ENCODE measurements at regions not wholly inside any gene's neighbourhood (a gene's known extent, or its start where the extent isn't known, plus 50 kb on each side); places are given as distances from the start of the nearest gene placed in this dataset.

DNA sequence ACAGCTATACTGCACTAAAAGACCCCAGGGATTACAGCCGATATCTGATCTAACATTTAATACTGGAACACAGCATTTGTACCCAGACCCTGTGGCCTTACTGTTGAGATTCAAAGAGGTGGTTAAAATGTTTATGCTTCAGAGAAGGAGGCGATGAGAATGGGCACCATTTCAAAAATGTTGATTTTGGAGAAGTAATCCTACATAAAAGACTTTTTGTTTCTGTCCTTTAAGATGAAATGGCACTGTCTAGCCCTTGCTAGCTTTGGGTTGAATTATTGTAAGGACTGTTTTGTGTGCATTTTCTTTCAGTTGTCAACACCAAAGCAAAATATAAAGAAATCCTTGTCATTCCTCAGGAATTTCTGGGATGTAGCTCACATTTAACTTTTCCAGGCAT, 288.5 kb upstream of the ANKH start:
- TF ChIP-seq POLR2A (IDR thresholded peaks at IDR 0.05) (no peak), CTCF (IDR thresholded peaks at IDR 0.05) (no peak)
